Mesothelial cell of epicardium (in vitro differentiated cells): ENCODE measurements at regions not wholly inside any gene's neighbourhood (a gene's known extent, or its start where the extent isn't known, plus 50 kb on each side); places are given as distances from the start of the nearest gene placed in this dataset.

Experiments
- DNase-seq, 2 experiments: peaks; one replicate each; pipeline ENCODE4 v3.0.0; 2021; ENCODE audit warnings: low spot score in 2 of 2; ENCODE audit not compliant: unreplicated experiment in 2 of 2
- H3K27ac Mint-ChIP-seq: 2 replicates; pipeline ENCODE4 v1.8.0; 2021; ENCODE audit warnings: mixed read lengths
- H3K27me3 Mint-ChIP-seq: 2 replicates; pipeline ENCODE4 v1.8.0; 2021; ENCODE audit warnings: low read depth, mixed read lengths
- H3K36me3 Mint-ChIP-seq: 2 replicates; pipeline ENCODE4 v1.8.0; 2021; ENCODE audit warnings: mixed read lengths
- H3K4me1 Mint-ChIP-seq: 2 replicates; pipeline ENCODE4 v1.8.0; 2021; ENCODE audit warnings: mixed read lengths
- H3K4me3 Mint-ChIP-seq: 2 replicates; pipeline ENCODE4 v1.8.0; 2021; ENCODE audit warnings: mild to moderate bottlenecking, moderate library complexity, mixed read lengths
- H3K9me3 Mint-ChIP-seq: 2 replicates; pipeline ENCODE4 v1.8.0; 2021; ENCODE audit warnings: mixed read lengths
- CTCF ChIP-seq: fragments of 200-600 bp; sonication (generic); IDR thresholded peaks from one replicate; pipeline ENCODE4 v1.5.0; 2021; ENCODE audit warnings: antibody characterized with exemption; ENCODE audit not compliant: unreplicated experiment

DNA sequence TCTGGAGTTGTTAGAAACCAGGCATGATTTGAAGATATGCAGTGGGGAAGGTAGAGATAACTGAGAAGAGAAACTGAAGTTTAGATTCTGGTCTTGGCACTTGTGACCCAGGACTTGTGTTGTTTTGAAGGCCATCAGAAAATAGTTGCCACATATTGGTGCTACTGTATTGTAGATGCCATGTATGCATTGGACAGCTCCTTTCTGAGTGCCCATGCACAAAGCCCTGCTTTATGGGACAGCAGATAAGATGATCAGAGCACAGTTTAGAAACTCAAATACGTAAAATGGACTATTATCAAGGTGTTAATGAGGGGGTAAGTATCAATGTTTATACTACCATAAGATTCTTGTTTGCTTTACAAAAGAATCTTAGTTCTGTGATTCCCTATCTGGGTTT is 84.9 kb downstream of the KIF4B start:
- H3K27ac Mint-ChIP-seq: no peak overlapping the region
- H3K36me3 Mint-ChIP-seq: no peaks in the 10 kb centered on the region
- TF ChIP-seq CTCF: no peak
- H3K4me1 Mint-ChIP-seq: no peaks in the 10 kb centered on the region
- no peaks in the 10 kb centered on the region for H3K9me3 Mint-ChIP-seq
- peaks cover 3% of the 10 kb centered on the region for H3K27me3 Mint-ChIP-seq
- H3K4me3 Mint-ChIP-seq: no peak overlapping the region
- DNase-seq: no peak

DNA sequence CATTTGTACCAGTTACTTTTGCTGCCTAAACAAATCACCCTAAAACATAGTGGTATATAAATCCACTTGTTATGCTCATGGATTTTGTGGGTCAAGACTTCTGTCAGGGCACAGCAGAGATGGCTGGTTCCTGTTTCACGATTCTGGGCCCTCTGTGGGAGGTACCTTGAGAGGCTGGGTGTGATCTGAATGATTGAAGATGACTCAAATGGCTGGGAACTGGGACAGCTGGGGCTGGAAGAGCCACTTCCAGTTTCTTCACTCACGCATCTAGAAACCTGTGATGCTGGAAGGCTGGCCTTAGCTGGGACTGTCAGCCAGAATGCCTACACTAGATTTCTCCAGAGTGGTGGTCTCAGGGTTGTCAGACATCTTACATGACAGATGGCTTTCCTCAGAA is 88.1 kb downstream of the KIF4B start:
- Mint-ChIP-seq H3K4me3 (no peak overlapping the region), H3K36me3 (no peaks in the 10 kb centered on the region), H3K4me1 (no peaks in the 10 kb centered on the region), H3K9me3 (no peaks in the 10 kb centered on the region), H3K27ac (no peak overlapping the region), H3K27me3 (no peaks in the 10 kb centered on the region)
- DNase-seq: no peak
- TF ChIP-seq CTCF: no peak

GRCh38 chr5:155103146-155103545 is 89.6 kb downstream of the KIF4B start:
- Mint-ChIP-seq H3K27ac (no peak overlapping the region), H3K27me3 (no peaks in the 10 kb centered on the region), H3K4me3 (no peak overlapping the region), H3K4me1 (no peaks in the 10 kb centered on the region), H3K36me3 (no peaks in the 10 kb centered on the region), H3K9me3 (no peaks in the 10 kb centered on the region)
- TF ChIP-seq CTCF: no peak
- no peak for DNase-seq

DNA sequence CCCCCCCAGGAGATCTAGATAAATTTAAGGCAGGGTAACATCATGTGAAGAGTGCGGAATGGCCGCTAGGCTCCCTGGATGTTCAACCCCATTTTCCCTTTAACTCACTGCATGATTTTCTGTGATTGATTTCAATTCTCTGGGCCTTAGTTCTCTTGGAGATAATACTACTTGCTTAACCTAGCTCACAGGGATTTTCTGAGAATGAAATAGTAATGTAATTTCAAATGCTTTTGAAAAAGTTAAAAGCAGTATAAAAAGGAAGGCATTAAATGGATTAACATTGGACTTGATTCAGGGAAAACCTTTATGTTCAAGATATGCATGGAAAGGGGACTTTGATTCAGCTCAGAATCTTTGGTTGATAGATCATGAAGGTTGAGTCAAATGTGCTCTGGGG is 90.9 kb downstream of the KIF4B start:
- H3K4me3 Mint-ChIP-seq: no peak overlapping the region
- no peak for DNase-seq
- H3K36me3 Mint-ChIP-seq: no peaks in the 10 kb centered on the region
- no peaks in the 10 kb centered on the region for H3K27me3 Mint-ChIP-seq
- H3K27ac Mint-ChIP-seq: no peak overlapping the region
- TF ChIP-seq CTCF: no peak
- H3K9me3 Mint-ChIP-seq: no peaks in the 10 kb centered on the region
- no peaks in the 10 kb centered on the region for H3K4me1 Mint-ChIP-seq

DNA sequence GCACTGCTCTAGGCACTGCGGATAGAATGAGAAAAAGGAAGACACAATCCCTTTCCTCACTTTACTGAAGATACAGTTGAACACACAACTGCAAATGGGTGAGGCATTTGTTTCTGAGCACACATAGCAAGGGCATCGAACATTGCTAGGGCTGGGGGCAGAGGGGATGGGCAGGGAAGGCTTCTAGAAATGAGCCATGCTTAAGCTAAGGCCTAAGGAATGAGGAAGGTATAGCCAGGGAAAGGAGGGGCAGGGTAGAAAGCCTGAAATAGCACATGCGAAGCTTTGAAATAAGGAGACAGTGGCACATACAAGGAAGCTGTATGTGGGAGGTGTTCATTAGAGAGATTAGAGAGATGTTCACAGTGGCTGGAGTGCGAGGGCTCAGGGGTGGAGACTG is 92.7 kb downstream of the KIF4B start:
- DNase-seq: no peak
- H3K9me3 Mint-ChIP-seq: no peaks in the 10 kb centered on the region
- no peak overlapping the region for H3K27ac Mint-ChIP-seq

More for the DNA sequence above, 92.7 kb downstream of the KIF4B start:
- no peak overlapping the region for H3K4me3 Mint-ChIP-seq
- TF ChIP-seq CTCF: no peak
- no peaks in the 10 kb centered on the region for H3K27me3 Mint-ChIP-seq
- no peaks in the 10 kb centered on the region for H3K36me3 Mint-ChIP-seq
- H3K4me1 Mint-ChIP-seq: no peaks in the 10 kb centered on the region
